ENCODE measurements at regions not wholly inside any gene's neighbourhood (a gene's known extent, or its start where the extent isn't known, plus 50 kb on each side); places are given as distances from the start of the nearest gene placed in this dataset.
"Not testable (repeated sequence)": the region's sequence is repeated elsewhere in the genome, so short reads cannot be mapped to it uniquely, and the experiment has no call there.

DNA sequence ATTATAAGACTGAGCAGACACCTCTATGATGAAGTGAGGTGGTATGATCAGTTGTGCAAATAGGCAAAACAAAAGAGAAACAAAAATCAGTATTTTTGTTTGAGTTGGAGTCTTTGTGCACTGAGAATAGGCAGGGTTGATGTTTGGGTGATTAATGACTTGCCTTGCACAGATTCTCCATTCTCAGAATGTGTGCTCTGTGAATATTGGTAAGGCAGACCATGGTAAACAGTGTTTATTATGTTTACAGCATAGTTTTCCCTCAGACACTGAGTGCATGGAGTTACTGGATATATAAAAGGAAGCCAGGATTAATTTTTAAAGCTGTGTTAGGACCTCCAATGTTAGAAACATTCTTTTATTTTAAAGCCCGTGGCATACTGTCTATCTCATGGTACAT is 240.2 kb upstream of the MAGEB16 start:
- DNase-seq (ENCODE audit: extremely low read depth in 1 of 11, low read depth in 9 of 11, low spot score in 4 of 11): no peak

DNA sequence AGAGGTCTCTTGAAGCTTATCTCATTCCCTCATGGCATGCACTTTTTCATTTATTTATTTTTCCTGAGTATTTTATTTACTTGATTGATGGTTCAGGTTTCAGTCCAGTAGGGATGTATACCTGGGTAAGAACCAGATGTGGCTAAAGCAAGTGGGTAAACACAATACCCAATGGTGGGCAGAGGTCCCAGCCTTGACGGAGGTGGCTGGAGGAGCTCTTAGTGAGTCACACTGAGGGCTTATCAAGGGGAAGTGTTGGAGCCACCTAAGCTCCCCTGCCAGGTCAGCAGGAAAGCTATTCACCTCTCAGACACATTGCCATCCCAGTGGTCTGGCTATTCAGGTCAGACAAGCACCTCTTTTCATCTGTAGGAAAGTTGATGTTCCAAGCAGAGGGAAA is 236.2 kb upstream of the MAGEB16 start:
- DNase-seq (ENCODE audit: extremely low read depth in 1 of 11, low read depth in 9 of 11, low spot score in 4 of 11): no peak

DNA sequence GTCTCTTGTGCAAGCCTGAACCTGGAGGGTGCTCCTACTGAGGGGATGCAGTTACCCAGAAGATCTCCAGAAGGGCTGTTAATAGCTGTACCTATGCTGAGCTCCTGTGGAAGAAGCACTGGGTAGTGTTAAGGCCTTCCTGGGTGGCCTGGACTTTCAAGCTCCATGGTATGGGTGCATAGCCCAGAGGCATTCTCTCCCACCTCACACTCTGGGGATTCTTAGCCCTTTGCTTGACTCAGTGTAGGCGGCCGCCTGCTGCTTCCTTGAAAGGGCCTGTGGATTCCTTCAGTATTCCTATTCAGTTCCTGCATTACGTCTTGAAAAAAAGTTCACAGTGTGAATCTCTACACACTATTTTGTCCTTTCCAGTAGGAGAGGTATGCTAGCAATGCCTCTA is 235.7 kb upstream of the MAGEB16 start:
- DNase-seq (ENCODE audit: extremely low read depth in 1 of 11, low read depth in 9 of 11, low spot score in 4 of 11): no peak

DNA sequence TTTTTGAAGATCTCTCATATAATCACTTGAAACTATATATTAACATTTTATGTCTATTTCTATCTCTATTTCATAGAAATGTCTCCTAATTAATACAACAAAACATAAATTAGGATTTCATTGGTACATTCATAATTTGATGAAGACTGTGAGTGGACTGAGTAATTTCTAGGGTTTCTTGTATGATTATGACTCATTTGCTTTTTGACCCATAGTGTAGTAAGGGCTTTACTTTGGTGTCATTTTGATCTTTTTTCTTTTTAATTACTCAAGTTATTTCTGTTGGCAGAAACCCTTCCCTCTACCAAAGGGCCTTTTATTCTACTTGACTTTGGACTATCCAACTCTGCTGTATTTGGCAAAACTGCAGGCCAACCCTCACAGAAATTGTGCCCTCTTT is 207.9 kb upstream of the MAGEB16 start:
- DNase-seq (ENCODE audit: extremely low read depth in 1 of 11, low read depth in 9 of 11, low spot score in 4 of 11): no peak

DNA sequence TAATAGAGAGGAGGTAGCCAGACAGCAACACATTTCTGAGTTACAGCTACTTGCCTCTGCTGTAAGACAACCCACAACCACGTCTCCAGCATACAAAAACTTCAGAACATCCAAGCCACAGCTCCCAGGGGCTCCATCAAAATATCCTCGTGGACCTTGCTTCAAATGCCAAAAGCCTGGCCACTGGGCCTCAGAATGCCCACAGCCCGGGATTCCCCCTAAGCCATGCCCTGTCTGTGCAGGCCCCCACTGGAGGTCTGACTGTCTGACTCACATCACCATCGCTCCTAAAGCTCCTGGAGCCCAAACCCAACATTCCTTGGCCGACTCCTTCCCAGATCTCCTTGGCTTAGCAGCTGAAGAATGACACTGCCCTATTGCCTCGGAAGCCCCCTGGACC is 186.6 kb upstream of the MAGEB16 start:
- DNase-seq (ENCODE audit: extremely low read depth in 1 of 11, low read depth in 9 of 11, low spot score in 4 of 11): not testable (repeated sequence)

DNA sequence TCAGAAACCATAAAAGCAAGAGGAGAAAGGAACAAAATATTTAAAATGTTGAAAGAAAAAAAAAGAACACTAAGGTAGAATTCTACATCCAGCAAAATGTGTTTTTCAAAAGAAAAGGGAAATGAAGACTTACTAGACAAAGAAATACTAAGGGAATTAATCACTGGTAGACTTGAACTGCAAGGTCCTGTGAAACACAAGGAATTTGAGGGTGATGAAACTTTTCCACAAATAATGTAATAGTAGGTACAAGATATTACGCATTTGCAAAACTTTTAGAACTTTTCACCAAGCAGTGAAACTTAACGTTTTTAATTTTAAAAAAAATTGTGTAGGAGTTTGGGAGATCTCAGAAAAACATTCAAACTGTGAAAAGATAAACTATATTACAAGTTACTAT is 180.3 kb upstream of the MAGEB16 start:
- no peak for DNase-seq (ENCODE audit: extremely low read depth in 1 of 11, low read depth in 9 of 11, low spot score in 4 of 11)

DNA sequence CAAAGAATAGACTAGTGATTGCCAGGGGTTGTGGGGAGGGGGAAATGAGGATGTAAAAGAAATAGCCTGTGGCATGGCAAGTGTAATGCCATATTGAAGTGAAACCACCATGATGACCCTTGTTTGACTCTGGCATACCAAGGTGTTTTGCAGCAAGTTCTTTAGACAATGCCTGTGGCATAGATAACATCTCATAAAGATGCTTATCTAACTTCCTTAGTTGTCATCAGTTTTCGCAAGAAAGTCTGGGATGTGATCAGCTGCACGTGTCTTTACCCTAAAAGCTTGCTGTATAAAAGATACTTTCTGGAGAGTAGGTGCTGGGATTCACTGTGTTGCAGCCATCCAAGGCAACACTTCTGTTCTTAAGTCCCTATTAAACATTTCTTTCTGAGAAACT is 176.1 kb upstream of the MAGEB16 start:
- DNase-seq (ENCODE audit: extremely low read depth in 1 of 11, low read depth in 9 of 11, low spot score in 4 of 11): no peak

DNA sequence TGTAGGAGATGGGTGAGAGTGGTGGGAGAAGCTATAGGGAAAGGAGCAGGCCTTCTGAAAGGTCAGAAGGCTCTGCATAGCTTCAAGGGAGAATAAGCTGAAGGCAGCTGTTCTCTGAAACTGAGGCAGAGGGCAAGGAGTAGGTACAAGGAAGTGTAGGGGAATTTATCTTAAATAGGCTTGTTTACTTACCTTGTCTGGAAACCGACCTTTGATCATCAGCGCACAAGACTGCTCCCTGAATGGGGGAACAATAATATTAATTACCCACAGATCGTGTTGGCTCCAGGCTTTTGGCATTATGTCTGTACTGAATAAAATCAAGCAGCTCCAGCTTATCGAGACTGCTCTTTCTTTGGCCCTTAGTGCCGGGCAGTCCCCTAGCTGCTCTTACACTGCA is 175.5 kb upstream of the MAGEB16 start:
- no peak for DNase-seq (ENCODE audit: extremely low read depth in 1 of 11, low read depth in 9 of 11, low spot score in 4 of 11)

DNA sequence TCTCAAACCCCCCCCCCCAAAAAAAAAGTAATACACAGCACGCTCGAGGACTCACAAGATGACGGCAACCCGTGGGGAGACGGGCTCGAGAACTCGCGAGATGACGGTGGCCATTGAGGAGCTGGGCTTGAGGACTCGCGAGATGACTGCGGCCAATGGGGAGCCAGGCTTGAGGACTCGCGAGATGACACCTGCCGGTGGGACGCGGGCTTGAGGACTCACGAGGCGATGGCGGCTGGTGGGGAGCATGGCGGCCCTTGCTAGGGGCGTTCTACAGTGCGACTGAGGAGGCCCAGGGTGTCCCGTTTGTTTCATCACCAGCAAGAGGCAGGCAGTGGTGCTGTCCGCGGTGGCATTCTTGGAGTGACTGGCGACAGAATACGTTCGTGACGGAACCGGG is 172.4 kb upstream of the MAGEB16 start:
- DNase-seq (ENCODE audit: extremely low read depth in 1 of 11, low read depth in 9 of 11, low spot score in 4 of 11): no peak

DNA sequence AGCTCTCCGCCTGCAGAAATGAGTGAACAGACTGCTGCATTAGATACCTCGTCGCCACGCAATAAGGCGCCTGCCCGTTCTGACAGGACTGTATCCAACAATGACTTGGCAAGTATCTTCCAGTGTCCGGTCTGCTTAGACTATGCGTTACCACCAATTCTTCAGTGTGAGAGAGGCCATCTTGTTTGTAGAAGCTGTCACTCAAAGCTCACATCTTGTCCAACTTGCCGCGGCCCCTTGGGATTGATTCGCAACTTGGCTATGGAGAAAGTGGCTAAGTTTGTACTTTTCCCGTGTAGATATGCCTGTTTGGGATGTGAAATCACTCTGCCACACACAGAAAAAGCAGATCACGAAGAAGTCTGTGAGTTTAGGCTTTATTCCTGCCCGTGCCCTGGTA is 172.0 kb upstream of the MAGEB16 start:
- no peak for DNase-seq (ENCODE audit: extremely low read depth in 1 of 11, low read depth in 9 of 11, low spot score in 4 of 11)

DNA sequence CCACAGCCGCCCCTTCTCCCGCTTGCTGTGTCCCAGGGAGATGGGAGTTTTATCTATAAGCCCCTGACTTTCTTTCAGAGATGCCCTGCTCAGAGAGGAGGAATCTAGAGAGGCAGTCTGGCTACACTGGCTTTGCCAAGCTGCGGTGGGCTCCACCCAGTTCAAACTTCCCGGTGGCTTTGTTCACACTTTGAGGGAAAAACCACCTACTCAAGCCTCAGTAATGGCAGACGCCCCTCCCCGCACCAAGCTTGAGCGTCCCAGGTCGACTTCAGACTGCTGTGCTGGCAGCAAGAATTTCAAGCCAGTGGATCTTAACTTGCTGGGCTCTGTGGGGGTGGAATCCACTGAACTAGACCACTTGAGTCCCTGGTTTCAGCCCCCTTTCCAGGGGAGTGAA is 162.2 kb upstream of the MAGEB16 start:
- DNase-seq (ENCODE audit: extremely low read depth in 1 of 11, low read depth in 9 of 11, low spot score in 4 of 11): not testable (repeated sequence)

DNA sequence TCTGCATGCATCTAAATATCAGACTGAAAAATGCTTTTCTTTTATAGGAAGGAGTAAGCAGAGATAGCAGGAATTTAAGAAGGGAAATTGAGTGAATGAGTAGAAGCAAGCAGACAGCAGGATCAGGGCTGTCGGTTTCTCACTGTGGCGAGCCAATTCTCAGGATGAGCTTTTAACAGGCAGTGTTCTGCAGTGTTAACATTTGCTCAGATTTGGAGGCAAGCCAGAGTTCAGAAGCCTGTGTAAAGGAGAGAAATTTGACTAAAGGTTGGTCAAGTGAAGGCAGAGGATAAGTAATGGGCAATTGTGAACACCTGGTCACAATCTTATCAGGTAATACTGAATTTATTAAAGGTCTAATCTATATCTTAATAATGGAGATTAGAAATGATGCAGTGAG is 133.3 kb upstream of the MAGEB16 start:
- DNase-seq (ENCODE audit: extremely low read depth in 1 of 11, low read depth in 9 of 11, low spot score in 4 of 11): no peak

DNA sequence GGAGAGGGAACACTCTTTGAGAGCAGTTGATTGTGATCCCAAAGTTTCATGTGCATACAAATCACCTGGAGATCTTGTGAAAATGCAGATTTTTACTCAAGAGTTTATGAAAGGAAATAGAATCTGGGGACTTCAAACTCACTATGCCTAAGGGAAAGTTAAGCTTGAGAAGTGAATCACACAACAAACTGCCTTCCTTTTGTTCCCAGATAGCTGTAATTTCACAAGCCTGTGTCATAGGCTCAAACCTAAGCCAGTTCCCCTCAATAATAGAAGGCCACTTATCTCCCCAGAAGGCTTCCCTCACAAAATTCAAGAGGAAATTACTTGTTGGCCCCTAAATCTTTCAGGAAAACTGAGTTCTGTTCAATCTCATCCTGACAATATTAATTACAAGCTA is 132.8 kb upstream of the MAGEB16 start:
- DNase-seq (ENCODE audit: extremely low read depth in 1 of 11, low read depth in 9 of 11, low spot score in 4 of 11): no peak

DNA sequence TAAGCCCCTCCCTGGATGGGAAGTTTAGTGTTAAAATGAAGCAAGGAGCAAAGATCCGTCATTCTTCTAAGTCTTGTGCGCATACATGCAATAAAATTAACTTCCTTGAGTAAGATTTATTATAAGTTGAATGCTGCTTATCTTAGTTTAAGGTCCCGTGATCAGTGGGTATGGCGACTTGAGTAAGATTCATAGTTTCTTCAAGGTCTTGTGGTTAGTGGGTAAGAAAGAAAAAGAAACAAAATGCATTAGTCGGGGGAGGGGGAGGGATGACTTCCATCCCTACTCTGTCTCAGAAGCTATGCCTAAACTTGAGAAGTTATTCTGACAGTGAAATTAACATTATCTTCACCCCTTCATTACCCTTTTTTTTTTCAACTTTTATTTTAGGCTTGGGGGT is 127.3 kb upstream of the MAGEB16 start:
- DNase-seq (ENCODE audit: extremely low read depth in 1 of 11, low read depth in 9 of 11, low spot score in 4 of 11): no peak

DNA sequence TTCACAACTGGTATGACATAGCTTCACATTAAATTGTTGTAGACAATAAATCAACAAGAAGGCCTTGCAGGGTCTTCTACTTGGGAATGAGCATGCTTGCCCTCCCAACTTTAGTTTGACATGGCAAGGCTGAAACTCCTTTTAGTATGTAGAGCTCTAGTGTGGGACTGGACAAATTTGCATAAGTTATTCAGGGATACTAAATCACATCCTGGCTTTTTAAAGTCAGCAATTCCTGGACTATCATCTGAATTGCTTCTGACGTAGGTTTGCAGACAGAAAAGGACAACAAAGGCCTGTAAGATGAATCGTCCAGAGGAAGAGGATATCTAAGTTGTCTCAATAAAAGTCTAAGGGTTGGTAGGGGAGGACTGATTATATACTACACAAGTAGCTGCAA is 123.0 kb upstream of the MAGEB16 start:
- no peak for DNase-seq (ENCODE audit: extremely low read depth in 1 of 11, low read depth in 9 of 11, low spot score in 4 of 11)

DNA sequence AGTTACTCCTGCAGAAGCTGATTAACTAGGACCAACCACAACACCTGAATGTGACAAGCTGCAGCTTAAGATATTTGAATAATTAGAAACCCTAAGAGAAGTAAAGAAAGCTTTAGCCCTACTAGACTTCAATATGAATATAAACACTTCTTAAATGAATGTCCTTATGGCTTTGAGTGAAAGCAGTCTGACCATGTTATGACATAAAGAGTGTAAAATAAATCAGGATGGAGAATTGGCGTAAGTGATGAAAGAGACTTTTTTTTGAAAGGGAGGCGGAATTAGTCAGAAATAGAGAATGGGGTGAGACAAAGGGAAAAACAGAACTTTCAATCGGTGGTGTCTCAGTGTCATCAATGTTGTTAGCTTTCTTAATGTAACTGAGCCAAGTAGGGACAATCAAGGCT is 117.2 kb upstream of the MAGEB16 start:
- DNase-seq (ENCODE audit: extremely low read depth in 1 of 11, low read depth in 9 of 11, low spot score in 4 of 11): no peak

DNA sequence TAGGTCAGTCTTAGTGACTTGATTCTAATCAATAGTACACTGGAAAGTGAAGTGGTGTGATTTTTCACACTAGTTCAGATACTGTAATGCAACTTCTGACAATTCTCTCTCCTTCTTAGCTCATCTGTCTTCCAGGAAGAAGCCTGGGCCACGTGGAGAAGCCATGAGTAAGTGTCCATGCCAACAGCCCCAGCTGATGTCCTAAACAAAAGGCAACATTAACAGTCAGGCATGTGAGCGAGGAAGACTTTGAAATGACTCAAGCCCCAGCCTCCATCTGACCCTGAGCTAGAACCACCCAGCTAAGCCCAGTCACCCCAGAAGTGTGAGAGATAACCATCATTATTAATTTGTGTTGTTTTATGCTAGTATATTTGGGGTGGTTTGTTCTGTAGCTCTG is 115.7 kb upstream of the MAGEB16 start:
- no peak for DNase-seq (ENCODE audit: extremely low read depth in 1 of 11, low read depth in 9 of 11, low spot score in 4 of 11)

DNA sequence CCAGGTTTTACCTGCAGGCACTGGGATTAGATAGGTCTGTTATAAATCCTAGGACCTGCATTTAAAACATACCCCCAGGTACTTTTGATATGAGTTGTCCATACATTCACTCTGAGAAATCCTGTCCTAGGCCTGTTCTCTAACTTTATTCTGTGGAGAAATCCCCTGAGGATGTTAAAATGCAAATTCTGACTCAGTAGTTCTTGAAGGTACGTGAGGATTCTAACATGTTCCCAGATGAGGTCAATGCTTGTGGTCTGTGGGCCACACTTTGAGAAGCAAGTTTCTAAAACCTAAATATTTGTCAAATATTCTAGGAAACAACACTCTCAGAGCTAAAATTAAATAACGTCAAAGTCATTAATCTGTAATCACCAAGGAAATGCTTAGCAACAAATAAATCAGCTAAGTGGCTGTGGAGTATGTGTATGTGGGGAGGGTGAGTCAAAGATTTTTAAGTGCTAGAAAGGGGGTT is 101.3 kb upstream of the MAGEB16 start:
- DNase-seq (ENCODE audit: extremely low read depth in 1 of 11, low read depth in 9 of 11, low spot score in 4 of 11): no peak

DNA sequence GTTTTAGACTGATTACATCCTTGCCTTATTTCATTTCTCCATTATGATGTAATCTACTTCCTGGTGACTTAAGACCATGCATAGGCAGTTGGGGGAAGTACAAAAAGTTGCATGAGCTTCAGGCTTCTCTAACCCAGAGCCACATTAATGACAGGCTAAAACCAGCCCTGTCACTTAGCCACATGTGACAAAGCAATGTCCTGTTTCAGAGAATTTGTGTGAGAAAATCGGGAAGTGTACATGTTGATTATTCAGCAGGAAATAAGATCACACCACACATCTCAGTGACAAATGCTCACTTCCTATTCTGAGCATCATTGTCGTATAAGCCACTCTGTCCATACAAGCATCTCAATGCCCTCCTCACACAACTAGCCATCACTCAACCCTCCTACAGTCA is 98.5 kb upstream of the MAGEB16 start:
- no peak for DNase-seq (ENCODE audit: extremely low read depth in 1 of 11, low read depth in 9 of 11, low spot score in 4 of 11)

DNA sequence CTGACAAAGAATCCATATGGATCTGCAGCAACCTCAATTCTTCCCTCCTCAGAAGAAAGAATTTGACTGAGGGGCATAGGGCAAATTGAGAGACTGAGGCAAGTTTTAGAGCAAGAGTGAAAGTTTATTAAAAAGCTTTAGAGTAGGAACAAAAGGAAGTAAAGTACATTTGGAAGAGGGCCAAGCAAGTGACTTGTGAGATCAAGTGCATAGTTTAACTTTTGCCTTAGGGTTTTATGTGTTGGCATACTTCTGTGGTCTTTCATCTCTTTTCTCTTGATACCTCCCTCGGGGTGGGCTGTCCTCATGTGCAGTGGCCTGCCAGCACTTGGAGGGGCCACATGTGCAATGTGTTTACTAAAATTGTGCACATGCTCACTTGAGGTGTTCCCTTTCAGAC is 98.0 kb upstream of the MAGEB16 start:
- peak in 1 of 11 donors; percentile 1 for DNase-seq (ENCODE audit: extremely low read depth in 1 of 11, low read depth in 9 of 11, low spot score in 4 of 11)

DNA sequence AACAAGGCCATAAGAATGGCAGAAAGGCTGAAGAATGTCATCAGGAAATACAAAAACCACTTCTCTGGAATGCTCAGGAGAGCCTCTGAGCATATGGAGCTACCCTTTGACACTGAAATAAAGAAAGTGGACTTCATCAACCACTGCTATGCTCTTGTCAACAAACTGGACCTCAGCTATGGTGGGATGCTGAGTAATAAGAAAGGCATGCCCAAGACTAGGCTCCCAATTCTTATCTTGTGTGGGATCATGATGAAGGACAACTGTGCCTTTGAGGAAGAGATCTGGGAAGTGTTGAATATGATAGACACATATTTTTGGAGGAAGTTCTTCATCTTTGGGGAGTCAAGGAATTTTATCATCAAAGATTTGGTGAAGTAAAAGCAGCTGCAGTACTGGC is 86.9 kb upstream of the MAGEB16 start:
- no peak for DNase-seq (ENCODE audit: extremely low read depth in 1 of 11, low read depth in 9 of 11, low spot score in 4 of 11)

DNA sequence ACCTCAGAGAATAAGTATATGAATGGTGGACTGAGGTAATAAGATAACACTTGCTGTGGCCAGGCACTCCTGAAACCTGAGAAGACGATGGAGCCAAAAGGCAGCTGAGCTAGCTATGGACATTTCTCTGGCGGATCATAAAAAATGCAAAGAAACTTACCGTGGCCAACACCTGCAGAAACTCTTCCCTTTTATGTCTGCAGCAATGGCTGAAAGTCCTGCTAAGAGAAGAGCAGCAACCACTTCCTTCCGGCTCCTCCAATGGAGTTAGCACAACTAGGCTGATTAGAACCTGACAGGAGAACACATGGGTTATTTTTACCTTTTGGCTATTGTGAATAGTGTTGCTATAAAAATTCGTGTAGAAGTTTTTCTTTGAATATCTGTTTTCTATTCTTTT is 76.0 kb upstream of the MAGEB16 start:
- DNase-seq (ENCODE audit: extremely low read depth in 1 of 11, low read depth in 9 of 11, low spot score in 4 of 11): no peak
